GM23338 (cell line): ENCODE measurements at regions not wholly inside any gene's neighbourhood (a gene's known extent, or its start where the extent isn't known, plus 50 kb on each side); places are given as distances from the start of the nearest gene placed in this dataset.

Experiments
- ATAC-seq: fragments of 200-7000 bp; cut with Tn5 transposase; 3 replicates; pipeline ENCODE4 v1.9.1; 2020
- DNase-seq: peaks from one replicate; pipeline ENCODE4 v3.0.0-alpha.2; 2015; ENCODE audit warnings: low spot score
- H2AFZ ChIP-seq: fragments of 200-600 bp; sonication (generic); 2 replicates; pipeline ENCODE4 v1.8.0; 2016; ENCODE audit warnings: antibody characterized with exemption, mild to moderate bottlenecking, moderate library complexity
- H3F3A ChIP-seq: fragments of 200-600 bp; sonication (generic); replicated peaks from 2 replicates; pipeline ENCODE4 v1.8.0; 2017; ENCODE audit warnings: antibody characterized with exemption, mixed run types, low read depth
- H3K27ac ChIP-seq: fragments of 200-600 bp; sonication (generic); 2 replicates; pipeline ENCODE4 v1.6.1; 2016; ENCODE audit warnings: low read depth
- H3K27me3 ChIP-seq: fragments of 200-600 bp; sonication (generic); 2 replicates; pipeline ENCODE4 v1.8.0; 2016; ENCODE audit warnings: mild to moderate bottlenecking, mixed run types, moderate library complexity; ENCODE audit not compliant: insufficient read depth
- H3K36me3 ChIP-seq: fragments of 200-600 bp; sonication (generic); 2 replicates; pipeline ENCODE4 v1.8.0; 2016; ENCODE audit warnings: mild to moderate bottlenecking; ENCODE audit not compliant: insufficient read depth
- H3K4me1 ChIP-seq: fragments of 200-600 bp; sonication (generic); 2 replicates; pipeline ENCODE4 v1.8.0; 2016; ENCODE audit warnings: mild to moderate bottlenecking, moderate library complexity; ENCODE audit not compliant: insufficient read depth
- H3K4me2 ChIP-seq: fragments of 200-600 bp; sonication (generic); 2 replicates; pipeline ENCODE4 v1.7.1; 2017; ENCODE audit warnings: mixed run types
- H3K4me3 ChIP-seq: fragments of 200-600 bp; sonication (generic); 2 replicates; pipeline ENCODE4 v1.6.1; 2016; ENCODE audit warnings: mixed run types
- H3K79me2 ChIP-seq: fragments of 200-600 bp; sonication (generic); replicated peaks from 2 replicates; pipeline ENCODE4 v1.8.0; 2017; ENCODE audit warnings: mild to moderate bottlenecking; ENCODE audit not compliant: insufficient read depth
- H3K9me2 ChIP-seq: fragments of 200-600 bp; sonication (generic); 2 replicates; pipeline ENCODE4 v1.8.0; 2017; ENCODE audit not compliant: insufficient read depth
- H4K20me1 ChIP-seq: fragments of 200-600 bp; sonication (generic); replicated peaks from 2 replicates; pipeline ENCODE4 v1.8.0; 2017; ENCODE audit warnings: mild to moderate bottlenecking; ENCODE audit not compliant: insufficient read depth
- H3K27ac Mint-ChIP-seq: 2 replicates; pipeline ENCODE4 v1.8.0; 2020; ENCODE audit warnings: inconsistent platforms, mild to moderate bottlenecking, moderate library complexity, mixed read lengths
- H3K27me3 Mint-ChIP-seq: 3 replicates; pipeline ENCODE4 v1.8.0; 2022; ENCODE audit warnings: low read depth, mild to moderate bottlenecking, moderate library complexity, mixed read lengths, inconsistent platforms; ENCODE audit not compliant: insufficient read depth, poor library complexity
- H3K36me3 Mint-ChIP-seq: 3 replicates; pipeline ENCODE4 v1.8.0; 2021; ENCODE audit warnings: low read depth, mild to moderate bottlenecking, inconsistent platforms, moderate library complexity, mixed read lengths
- H3K4me1 Mint-ChIP-seq: 3 replicates; pipeline ENCODE4 v1.8.0; 2020; ENCODE audit warnings: mild to moderate bottlenecking, inconsistent platforms, mixed read lengths
- H3K4me3 Mint-ChIP-seq: 3 replicates; pipeline ENCODE4 v1.8.0; 2021; ENCODE audit warnings: moderate library complexity, mild to moderate bottlenecking, inconsistent platforms, mixed read lengths
- H3K9me3 Mint-ChIP-seq: 3 replicates; pipeline ENCODE4 v1.8.0; 2020; ENCODE audit warnings: moderate library complexity, mild to moderate bottlenecking, inconsistent platforms, mixed read lengths
- CREB1 ChIP-seq: fragments of 250-450 bp; sonication (Bioruptor Pico); IDR thresholded peaks from 2 replicates; pipeline ENCODE4 v1.5.0; 2020; ENCODE audit warnings: low read depth, mild to moderate bottlenecking, moderate library complexity
- EZH2 ChIP-seq: fragments of 200-600 bp; sonication (generic); IDR thresholded peaks from one replicate; pipeline ENCODE4 v1.8.0; 2017; ENCODE audit warnings: antibody characterized with exemption, mild to moderate bottlenecking, low read depth; ENCODE audit not compliant: unreplicated experiment
- EZH2phosphoT487 ChIP-seq: fragments of 200-600 bp; sonication (generic); IDR thresholded peaks from one replicate; pipeline ENCODE4 v1.8.1; 2018; ENCODE audit warnings: antibody characterized with exemption; ENCODE audit not compliant: unreplicated experiment
- JUNB ChIP-seq: IDR thresholded peaks from one replicate; pipeline ENCODE4 v1.6.1; 2016; ENCODE audit warnings: antibody characterized with exemption; ENCODE audit not compliant: unreplicated experiment
- NANOG ChIP-seq: IDR thresholded peaks from 2 replicates; pipeline ENCODE4 v1.6.1; 2016; ENCODE audit warnings: antibody characterized with exemption, borderline replicate concordance
- POLR2AphosphoS5 ChIP-seq: IDR thresholded peaks from 2 replicates; pipeline ENCODE4 v1.6.1; 2016; ENCODE audit warnings: antibody characterized with exemption, low read depth
- STAT1 ChIP-seq: IDR thresholded peaks from one replicate; pipeline ENCODE4 v1.6.1; 2016; ENCODE audit warnings: antibody characterized with exemption; ENCODE audit not compliant: unreplicated experiment
- ZNF114 ChIP-seq: fragments of 250-450 bp; sonication (Bioruptor Pico); IDR thresholded peaks from 2 replicates; pipeline ENCODE4 v1.5.0; 2020; ENCODE audit warnings: mild to moderate bottlenecking, moderate library complexity
- ZNF331 ChIP-seq: fragments of 250-450 bp; sonication (Bioruptor Pico); IDR thresholded peaks from 2 replicates; pipeline ENCODE4 v1.5.0; 2020; ENCODE audit warnings: low read depth, mild to moderate bottlenecking, moderate library complexity
- TF ChIP-seq, protein P1 (sequence below): IDR thresholded peaks from 2 replicates; pipeline ENCODE4 v1.6.1; 2016; ENCODE audit warnings: antibody characterized with exemption
- TF ChIP-seq, protein P2 (sequence below), 2 experiments: fragments of 200-600 bp in 1 of 2; sonication (generic) in 1 of 2; conservative IDR thresholded peaks; 2 replicates each; pipeline versions ENCODE4 v1.5.1 to v1.6.1; 2016 to 2017; ENCODE audit warnings: antibody characterized with exemption in 2 of 2, low read depth in 2 of 2, mild to moderate bottlenecking in 2 of 2, moderate library complexity in 1 of 2
- TF ChIP-seq, protein P3 (sequence below): fragments of 250-450 bp; sonication (Bioruptor Pico); IDR thresholded peaks from 2 replicates; pipeline ENCODE4 v1.5.0; 2020; ENCODE audit warnings: mild to moderate bottlenecking, moderate library complexity
- TF ChIP-seq, protein P4 (sequence below): IDR thresholded peaks from one replicate; pipeline ENCODE4 v1.6.1; 2018; ENCODE audit warnings: antibody characterized with exemption; ENCODE audit not compliant: unreplicated experiment

DNA sequence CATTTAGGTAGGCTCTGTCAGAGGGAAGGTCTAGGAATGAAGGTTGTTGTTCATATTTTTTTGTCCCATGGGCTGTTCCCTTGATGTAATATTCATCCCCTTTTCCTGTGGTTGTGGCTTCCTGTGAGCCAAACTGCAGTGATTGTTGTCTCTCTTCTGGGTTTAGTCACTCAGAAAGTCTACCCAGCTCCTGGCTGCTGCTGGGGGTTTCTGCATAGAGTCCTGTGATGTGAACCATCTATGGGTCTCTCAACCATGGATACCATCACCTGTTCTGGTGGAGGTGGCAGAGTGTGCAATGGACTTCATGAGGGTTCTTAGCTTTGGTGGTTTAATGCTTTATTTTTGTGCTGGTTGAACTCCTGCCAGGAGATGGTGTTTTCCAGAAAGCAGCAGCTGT lies 122.8 kb downstream of the ZC4H2 start:
- Histone ChIP-seq H3K79me2 (no peaks in the 10 kb centered on the region), H3K4me3 (no peak overlapping the region), H3K9me2 (no peaks in the 10 kb centered on the region), H3K4me1 (no peaks in the 10 kb centered on the region), H3K36me3 (no peaks in the 10 kb centered on the region), H3K4me2 (no peak overlapping the region), H4K20me1 (no peaks in the 10 kb centered on the region), H2AFZ (no peak overlapping the region), H3K27ac (no peak overlapping the region), H3F3A (no peaks in the 10 kb centered on the region), H3K27me3 (no peaks in the 10 kb centered on the region)
- no peak for ATAC-seq
- TF ChIP-seq ZNF114 (no peak), ZNF331 (CRISPR knock-in tag) (no peak), CREB1 (CRISPR knock-in tag) (no peak), POLR2AphosphoS5 (no peak), NANOG (no peak), EZH2phosphoT487 (no peak), EZH2 (no peak), JUNB (no peak), STAT1 (no peak)
- TF ChIP-seq, protein P1, sequence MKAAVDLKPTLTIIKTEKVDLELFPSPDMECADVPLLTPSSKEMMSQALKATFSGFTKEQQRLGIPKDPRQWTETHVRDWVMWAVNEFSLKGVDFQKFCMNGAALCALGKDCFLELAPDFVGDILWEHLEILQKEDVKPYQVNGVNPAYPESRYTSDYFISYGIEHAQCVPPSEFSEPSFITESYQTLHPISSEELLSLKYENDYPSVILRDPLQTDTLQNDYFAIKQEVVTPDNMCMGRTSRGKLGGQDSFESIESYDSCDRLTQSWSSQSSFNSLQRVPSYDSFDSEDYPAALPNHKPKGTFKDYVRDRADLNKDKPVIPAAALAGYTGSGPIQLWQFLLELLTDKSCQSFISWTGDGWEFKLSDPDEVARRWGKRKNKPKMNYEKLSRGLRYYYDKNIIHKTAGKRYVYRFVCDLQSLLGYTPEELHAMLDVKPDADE: no peak
- TF ChIP-seq, protein P2, sequence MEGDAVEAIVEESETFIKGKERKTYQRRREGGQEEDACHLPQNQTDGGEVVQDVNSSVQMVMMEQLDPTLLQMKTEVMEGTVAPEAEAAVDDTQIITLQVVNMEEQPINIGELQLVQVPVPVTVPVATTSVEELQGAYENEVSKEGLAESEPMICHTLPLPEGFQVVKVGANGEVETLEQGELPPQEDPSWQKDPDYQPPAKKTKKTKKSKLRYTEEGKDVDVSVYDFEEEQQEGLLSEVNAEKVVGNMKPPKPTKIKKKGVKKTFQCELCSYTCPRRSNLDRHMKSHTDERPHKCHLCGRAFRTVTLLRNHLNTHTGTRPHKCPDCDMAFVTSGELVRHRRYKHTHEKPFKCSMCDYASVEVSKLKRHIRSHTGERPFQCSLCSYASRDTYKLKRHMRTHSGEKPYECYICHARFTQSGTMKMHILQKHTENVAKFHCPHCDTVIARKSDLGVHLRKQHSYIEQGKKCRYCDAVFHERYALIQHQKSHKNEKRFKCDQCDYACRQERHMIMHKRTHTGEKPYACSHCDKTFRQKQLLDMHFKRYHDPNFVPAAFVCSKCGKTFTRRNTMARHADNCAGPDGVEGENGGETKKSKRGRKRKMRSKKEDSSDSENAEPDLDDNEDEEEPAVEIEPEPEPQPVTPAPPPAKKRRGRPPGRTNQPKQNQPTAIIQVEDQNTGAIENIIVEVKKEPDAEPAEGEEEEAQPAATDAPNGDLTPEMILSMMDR (conservative IDR thresholded peaks at IDR 0.05; ENCODE audit: low read depth in 2 of 2): no peak
- TF ChIP-seq, protein P3, sequence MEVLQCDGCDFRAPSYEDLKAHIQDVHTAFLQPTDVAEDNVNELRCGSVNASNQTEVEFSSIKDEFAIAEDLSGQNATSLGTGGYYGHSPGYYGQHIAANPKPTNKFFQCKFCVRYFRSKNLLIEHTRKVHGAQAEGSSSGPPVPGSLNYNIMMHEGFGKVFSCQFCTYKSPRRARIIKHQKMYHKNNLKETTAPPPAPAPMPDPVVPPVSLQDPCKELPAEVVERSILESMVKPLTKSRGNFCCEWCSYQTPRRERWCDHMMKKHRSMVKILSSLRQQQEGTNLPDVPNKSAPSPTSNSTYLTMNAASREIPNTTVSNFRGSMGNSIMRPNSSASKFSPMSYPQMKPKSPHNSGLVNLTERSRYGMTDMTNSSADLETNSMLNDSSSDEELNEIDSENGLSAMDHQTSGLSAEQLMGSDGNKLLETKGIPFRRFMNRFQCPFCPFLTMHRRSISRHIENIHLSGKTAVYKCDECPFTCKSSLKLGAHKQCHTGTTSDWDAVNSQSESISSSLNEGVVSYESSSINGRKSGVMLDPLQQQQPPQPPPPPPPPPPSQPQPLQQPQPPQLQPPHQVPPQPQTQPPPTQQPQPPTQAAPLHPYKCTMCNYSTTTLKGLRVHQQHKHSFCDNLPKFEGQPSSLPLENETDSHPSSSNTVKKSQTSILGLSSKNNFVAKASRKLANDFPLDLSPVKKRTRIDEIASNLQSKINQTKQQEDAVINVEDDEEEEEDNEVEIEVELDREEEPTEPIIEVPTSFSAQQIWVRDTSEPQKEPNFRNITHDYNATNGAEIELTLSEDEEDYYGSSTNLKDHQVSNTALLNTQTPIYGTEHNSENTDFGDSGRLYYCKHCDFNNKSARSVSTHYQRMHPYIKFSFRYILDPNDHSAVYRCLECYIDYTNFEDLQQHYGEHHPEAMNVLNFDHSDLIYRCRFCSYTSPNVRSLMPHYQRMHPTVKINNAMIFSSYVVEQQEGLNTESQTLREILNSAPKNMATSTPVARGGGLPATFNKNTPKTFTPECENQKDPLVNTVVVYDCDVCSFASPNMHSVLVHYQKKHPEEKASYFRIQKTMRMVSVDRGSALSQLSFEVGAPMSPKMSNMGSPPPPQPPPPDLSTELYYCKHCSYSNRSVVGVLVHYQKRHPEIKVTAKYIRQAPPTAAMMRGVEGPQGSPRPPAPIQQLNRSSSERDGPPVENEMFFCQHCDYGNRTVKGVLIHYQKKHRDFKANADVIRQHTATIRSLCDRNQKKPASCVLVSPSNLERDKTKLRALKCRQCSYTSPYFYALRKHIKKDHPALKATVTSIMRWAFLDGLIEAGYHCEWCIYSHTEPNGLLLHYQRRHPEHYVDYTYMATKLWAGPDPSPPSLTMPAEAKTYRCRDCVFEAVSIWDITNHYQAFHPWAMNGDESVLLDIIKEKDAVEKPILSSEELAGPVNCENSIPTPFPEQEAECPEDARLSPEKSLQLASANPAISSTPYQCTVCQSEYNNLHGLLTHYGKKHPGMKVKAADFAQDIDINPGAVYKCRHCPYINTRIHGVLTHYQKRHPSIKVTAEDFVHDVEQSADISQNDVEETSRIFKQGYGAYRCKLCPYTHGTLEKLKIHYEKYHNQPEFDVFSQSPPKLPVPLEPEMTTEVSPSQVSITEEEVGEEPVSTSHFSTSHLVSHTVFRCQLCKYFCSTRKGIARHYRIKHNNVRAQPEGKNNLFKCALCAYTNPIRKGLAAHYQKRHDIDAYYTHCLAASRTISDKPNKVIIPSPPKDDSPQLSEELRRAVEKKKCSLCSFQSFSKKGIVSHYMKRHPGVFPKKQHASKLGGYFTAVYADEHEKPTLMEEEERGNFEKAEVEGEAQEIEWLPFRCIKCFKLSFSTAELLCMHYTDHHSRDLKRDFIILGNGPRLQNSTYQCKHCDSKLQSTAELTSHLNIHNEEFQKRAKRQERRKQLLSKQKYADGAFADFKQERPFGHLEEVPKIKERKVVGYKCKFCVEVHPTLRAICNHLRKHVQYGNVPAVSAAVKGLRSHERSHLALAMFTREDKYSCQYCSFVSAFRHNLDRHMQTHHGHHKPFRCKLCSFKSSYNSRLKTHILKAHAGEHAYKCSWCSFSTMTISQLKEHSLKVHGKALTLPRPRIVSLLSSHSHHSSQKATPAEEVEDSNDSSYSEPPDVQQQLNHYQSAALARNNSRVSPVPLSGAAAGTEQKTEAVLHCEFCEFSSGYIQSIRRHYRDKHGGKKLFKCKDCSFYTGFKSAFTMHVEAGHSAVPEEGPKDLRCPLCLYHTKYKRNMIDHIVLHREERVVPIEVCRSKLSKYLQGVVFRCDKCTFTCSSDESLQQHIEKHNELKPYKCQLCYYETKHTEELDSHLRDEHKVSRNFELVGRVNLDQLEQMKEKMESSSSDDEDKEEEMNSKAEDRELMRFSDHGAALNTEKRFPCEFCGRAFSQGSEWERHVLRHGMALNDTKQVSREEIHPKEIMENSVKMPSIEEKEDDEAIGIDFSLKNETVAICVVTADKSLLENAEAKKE (CRISPR knock-in tag): no peak
- TF ChIP-seq, protein P4, sequence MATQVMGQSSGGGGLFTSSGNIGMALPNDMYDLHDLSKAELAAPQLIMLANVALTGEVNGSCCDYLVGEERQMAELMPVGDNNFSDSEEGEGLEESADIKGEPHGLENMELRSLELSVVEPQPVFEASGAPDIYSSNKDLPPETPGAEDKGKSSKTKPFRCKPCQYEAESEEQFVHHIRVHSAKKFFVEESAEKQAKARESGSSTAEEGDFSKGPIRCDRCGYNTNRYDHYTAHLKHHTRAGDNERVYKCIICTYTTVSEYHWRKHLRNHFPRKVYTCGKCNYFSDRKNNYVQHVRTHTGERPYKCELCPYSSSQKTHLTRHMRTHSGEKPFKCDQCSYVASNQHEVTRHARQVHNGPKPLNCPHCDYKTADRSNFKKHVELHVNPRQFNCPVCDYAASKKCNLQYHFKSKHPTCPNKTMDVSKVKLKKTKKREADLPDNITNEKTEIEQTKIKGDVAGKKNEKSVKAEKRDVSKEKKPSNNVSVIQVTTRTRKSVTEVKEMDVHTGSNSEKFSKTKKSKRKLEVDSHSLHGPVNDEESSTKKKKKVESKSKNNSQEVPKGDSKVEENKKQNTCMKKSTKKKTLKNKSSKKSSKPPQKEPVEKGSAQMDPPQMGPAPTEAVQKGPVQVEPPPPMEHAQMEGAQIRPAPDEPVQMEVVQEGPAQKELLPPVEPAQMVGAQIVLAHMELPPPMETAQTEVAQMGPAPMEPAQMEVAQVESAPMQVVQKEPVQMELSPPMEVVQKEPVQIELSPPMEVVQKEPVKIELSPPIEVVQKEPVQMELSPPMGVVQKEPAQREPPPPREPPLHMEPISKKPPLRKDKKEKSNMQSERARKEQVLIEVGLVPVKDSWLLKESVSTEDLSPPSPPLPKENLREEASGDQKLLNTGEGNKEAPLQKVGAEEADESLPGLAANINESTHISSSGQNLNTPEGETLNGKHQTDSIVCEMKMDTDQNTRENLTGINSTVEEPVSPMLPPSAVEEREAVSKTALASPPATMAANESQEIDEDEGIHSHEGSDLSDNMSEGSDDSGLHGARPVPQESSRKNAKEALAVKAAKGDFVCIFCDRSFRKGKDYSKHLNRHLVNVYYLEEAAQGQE: no peak
- no peak for DNase-seq
- peaks cover 3% of the 10 kb centered on the region for H3K9me3 Mint-ChIP-seq
- H3K27me3 Mint-ChIP-seq: no peaks in the 10 kb centered on the region
- H3K27ac Mint-ChIP-seq: no peak overlapping the region
- H3K36me3 Mint-ChIP-seq: no peaks in the 10 kb centered on the region
- H3K4me3 Mint-ChIP-seq: no peak overlapping the region
- no peaks in the 10 kb centered on the region; the same call in 2 of the 3 replicates for H3K4me1 Mint-ChIP-seq
